Esophagus muscularis mucosa (tissue), 4 donors: ENCODE measurements at regions not wholly inside any gene's neighbourhood (a gene's known extent, or its start where the extent isn't known, plus 50 kb on each side); places are given as distances from the start of the nearest gene placed in this dataset.

Source experiments
- DNase-seq: peaks from one replicate; pipeline ENCODE4 v3.0.0-alpha.2; 2017; ENCODE audit errors: extremely low spot score
- H3K27ac ChIP-seq, 4 donors: fragments of 200-600 bp; sonication (generic); replicated peaks in 1 of 4; 1 replicate in 3 of 4; 2 replicates in 1 of 4; pipeline ENCODE4 v1.5.1; 2016 to 2019; ENCODE audit warnings: mild to moderate bottlenecking in 1 of 4
- H3K27me3 ChIP-seq, 4 donors: fragments of 200-600 bp; sonication (generic); one replicate each; pipeline versions ENCODE4 v1.5.1 to v1.6.0; 2016 to 2019
- H3K36me3 ChIP-seq, 4 donors: fragments of 200-600 bp; sonication (generic); one replicate each; pipeline ENCODE4 v1.5.1; 2016 to 2019
- H3K4me1 ChIP-seq, 4 donors: fragments of 200-600 bp; sonication (generic); one replicate each; pipeline ENCODE4 v1.5.1; 2016 to 2019
- H3K4me3 ChIP-seq, 4 donors: fragments of 200-600 bp; sonication (generic); 1 replicate in 2 of 4; 2 replicates in 2 of 4; pipeline ENCODE4 v1.5.1; 2016 to 2019; ENCODE audit warnings: mild to moderate bottlenecking in 4 of 4, moderate library complexity in 1 of 4
- H3K9me3 ChIP-seq, 4 donors: fragments of 200-600 bp; sonication (generic); 1 replicate in 3 of 4; 2 replicates in 1 of 4; pipeline ENCODE4 v1.5.1; 2016 to 2019
- EP300 ChIP-seq: sonication (generic); formaldehyde crosslinking; IDR thresholded peaks from one replicate; pipeline ENCODE4 v1.6.1; 2017; ENCODE audit warnings: antibody characterized with exemption
- POLR2A ChIP-seq: fragments of 450-650 bp; IDR thresholded peaks from one replicate; pipeline ENCODE4 v1.6.1; 2017; ENCODE audit warnings: antibody characterized with exemption, moderate library complexity, mild to moderate bottlenecking, low read depth
- POLR2AphosphoS5 ChIP-seq, 2 donors: sonication (generic); formaldehyde crosslinking; IDR thresholded peaks; one replicate each; pipeline ENCODE4 v1.6.1; 2017; ENCODE audit warnings: antibody characterized with exemption in 2 of 2
- WGBS: methylation state at CpG from one replicate; pipeline ENCODE4 v1.1.5; 2018; 5-methylcytosine and 5-hydroxymethylcytosine counted together
- intact Hi-C: fragments of 100-400 bp; cut with DNase I; formaldehyde crosslinking; loops from one replicate; pipeline ENCODE4 v1.15.1; 2023
- TF ChIP-seq, protein P1 (sequence below), 3 experiments: fragments of 200-600 bp in 2 of 3; fragments of 450-650 bp in 1 of 3; sonication (generic) in 2 of 3; IDR thresholded peaks; one replicate each; pipeline ENCODE4 v1.5.1; 2017 to 2019; ENCODE audit warnings: antibody characterized with exemption in 3 of 3, mild to moderate bottlenecking in 2 of 3, moderate library complexity in 1 of 3

- TF ChIP-seq POLR2AphosphoS5 (IDR thresholded peaks at IDR 0.05) (no peak), POLR2A (no peak), EP300 (no peak)
- TF ChIP-seq, protein P1, sequence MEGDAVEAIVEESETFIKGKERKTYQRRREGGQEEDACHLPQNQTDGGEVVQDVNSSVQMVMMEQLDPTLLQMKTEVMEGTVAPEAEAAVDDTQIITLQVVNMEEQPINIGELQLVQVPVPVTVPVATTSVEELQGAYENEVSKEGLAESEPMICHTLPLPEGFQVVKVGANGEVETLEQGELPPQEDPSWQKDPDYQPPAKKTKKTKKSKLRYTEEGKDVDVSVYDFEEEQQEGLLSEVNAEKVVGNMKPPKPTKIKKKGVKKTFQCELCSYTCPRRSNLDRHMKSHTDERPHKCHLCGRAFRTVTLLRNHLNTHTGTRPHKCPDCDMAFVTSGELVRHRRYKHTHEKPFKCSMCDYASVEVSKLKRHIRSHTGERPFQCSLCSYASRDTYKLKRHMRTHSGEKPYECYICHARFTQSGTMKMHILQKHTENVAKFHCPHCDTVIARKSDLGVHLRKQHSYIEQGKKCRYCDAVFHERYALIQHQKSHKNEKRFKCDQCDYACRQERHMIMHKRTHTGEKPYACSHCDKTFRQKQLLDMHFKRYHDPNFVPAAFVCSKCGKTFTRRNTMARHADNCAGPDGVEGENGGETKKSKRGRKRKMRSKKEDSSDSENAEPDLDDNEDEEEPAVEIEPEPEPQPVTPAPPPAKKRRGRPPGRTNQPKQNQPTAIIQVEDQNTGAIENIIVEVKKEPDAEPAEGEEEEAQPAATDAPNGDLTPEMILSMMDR (IDR thresholded peaks at IDR 0.05) = no peak
- no peaks in the 10 kb centered on the region for H3K27me3 ChIP-seq
- peaks cover 0 to 10% (median 3%) of the 10 kb centered on the region in 4 donors for H3K9me3 ChIP-seq
- peaks cover 28 to 33% (median 29%) of the 10 kb centered on the region in 4 donors for H3K4me1 ChIP-seq
- DNase-seq = no peak
- H3K4me3 ChIP-seq = no peak overlapping the region
- H3K36me3 ChIP-seq = peaks cover 0 to 24% (median 0%) of the 10 kb centered on the region in 4 donors
- intact Hi-C loops = no loop called here
- no peak overlapping the region for H3K27ac ChIP-seq
- WGBS = 85% methylated on average over 15 of the region's 15 CpGs
These were observed 67.2 kb upstream of the CIBAR2 start for GRCh38 chr16:85179344-85180046.

DNA sequence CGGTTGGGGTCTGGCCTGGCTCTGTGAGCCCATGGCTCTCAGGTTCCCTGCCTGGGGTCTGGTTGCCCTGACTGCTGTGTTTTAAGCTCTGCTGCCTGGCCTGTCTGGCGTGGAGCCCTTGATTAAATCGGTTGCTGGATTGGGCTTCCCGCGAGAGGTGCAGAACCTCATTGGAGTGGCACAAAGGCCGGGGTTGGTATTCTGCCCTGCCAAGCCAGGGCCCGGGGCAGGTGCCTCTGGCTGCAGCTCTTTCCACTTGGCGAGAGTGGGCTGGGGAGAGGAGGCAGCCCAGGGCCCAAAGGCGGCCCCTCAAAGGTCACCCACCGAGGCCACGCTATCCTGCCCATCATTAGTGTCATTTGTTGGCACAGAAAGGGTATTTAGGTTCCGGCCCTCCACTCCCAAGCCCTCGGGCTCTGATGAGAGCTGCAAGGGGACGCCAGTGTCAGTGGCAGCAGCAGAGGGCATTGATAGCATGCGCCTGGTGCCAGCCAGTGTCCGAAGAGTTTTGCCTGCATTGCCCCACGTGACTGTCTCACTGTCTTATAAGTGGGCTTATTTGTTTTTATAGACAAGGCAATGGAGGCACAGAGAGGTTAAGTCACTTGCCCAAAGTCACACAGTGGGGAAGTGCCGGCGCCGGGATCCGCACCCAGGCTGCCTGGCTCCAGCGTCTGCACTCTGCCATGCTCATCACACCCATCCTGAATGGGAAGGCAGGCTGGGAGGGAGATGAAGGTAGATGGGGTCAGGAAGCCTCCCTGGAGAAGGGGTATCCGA, 68.0 kb upstream of the CIBAR2 start:
- 85% methylated on average over 20 of the region's 23 CpGs for WGBS
- Histone ChIP-seq H3K4me3 (no peak overlapping the region), H3K27me3 (no peaks in the 10 kb centered on the region), H3K27ac (no peak overlapping the region), H3K36me3 (peaks cover 0 to 26% (median 2%) of the 10 kb centered on the region in 4 donors), H3K4me1 (peaks cover 21 to 25% (median 23%) of the 10 kb centered on the region in 4 donors), H3K9me3 (peaks cover 0 to 14% (median 6%) of the 10 kb centered on the region in 4 donors)
- no peak for TF ChIP-seq POLR2A
- no peak for TF ChIP-seq POLR2AphosphoS5 (IDR thresholded peaks at IDR 0.05)
- TF ChIP-seq, protein P1 (IDR thresholded peaks at IDR 0.05) = no peak
- no peak for TF ChIP-seq EP300
- intact Hi-C loops = no loop called here
- DNase-seq = no peak

DNA sequence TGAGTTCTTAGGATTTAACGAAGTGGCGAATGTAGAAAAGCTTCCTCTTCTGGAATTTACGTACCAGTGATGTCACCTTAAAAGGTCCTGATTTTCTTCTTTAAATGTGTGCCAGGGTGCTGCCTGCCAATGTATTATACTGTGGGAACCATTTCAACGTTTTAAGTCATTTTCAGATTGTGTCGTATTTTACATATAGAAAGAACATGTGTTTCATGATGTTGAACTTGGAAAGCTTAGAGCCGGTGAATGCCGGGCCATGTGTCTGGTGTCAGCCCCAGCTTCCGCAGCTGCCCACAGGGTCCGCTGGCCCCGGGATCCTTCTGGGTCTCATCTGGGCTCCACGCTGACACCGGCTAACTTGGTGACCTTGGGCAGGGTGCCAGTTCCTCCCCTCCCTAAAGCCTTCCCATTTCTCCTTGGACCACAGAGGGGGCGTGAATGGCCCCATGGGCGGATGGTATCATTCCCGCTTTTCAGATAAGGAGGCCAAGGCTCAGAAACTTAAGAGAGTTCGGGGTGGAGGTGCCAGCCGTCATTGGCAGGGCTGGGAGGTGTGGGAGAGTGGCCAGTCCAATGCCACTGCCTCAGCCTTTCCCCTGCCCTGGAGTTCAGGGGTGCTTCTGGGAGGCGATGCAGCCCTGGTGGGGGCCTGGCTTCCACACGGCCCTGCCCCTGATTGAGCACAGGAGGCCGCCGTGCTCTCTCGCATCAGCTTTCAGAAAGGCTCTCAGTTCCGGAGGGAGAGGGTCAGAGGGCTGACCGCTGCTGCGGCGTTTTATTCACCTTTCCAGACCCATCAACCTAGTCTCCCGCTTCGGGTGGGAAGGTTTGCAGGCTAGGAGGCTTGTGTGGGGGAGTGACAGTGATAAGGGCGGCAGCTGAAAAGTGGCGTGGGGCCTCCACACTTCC, 68.8 kb upstream of the CIBAR2 start:
- peaks cover 12 to 23% (median 15%) of the 10 kb centered on the region in 4 donors for H3K4me1 ChIP-seq
- DNase-seq = no peak
- peaks cover 0 to 29% (median 5%) of the 10 kb centered on the region in 4 donors for H3K36me3 ChIP-seq
- H3K27me3 ChIP-seq = no peaks in the 10 kb centered on the region
- no peak overlapping the region for H3K4me3 ChIP-seq
- intact Hi-C loops = no loop called here
- TF ChIP-seq EP300 (no peak), POLR2A (no peak)
- TF ChIP-seq, protein P1 (IDR thresholded peaks at IDR 0.05) = no peak
- peaks cover 0 to 14% (median 6%) of the 10 kb centered on the region in 4 donors for H3K9me3 ChIP-seq
- no peak overlapping the region for H3K27ac ChIP-seq
- 92% methylated on average over 26 of the region's 30 CpGs for WGBS

- H3K27ac ChIP-seq = no peak overlapping the region
These were observed 69.5 kb upstream of the CIBAR2 start for GRCh38 chr16:85181739-85182129.

More at GRCh38 chr16:85181739-85182129, 69.5 kb upstream of the CIBAR2 start:
- H3K4me3 ChIP-seq = no peak overlapping the region
- intact Hi-C loops = no loop called here
- TF ChIP-seq EP300 = no peak
- no peak for TF ChIP-seq POLR2A
- TF ChIP-seq, protein P1 (IDR thresholded peaks at IDR 0.05) = no peak
- TF ChIP-seq POLR2AphosphoS5 (IDR thresholded peaks at IDR 0.05) = no peak
- 98% methylated on average over 13 of the region's 18 CpGs for WGBS
- H3K27me3 ChIP-seq = no peaks in the 10 kb centered on the region
- peaks cover 6 to 18% (median 11%) of the 10 kb centered on the region in 4 donors for H3K4me1 ChIP-seq
- no peak for DNase-seq
- peaks cover 0 to 29% (median 5%) of the 10 kb centered on the region in 4 donors for H3K36me3 ChIP-seq
- H3K9me3 ChIP-seq = peaks cover 0 to 14% (median 6%) of the 10 kb centered on the region in 4 donors
